Coronary artery (tissue), 2 donors: ENCODE measurements at regions not wholly inside any gene's neighbourhood (a gene's known extent, or its start where the extent isn't known, plus 50 kb on each side); places are given as distances from the start of the nearest gene placed in this dataset.

ENCODE experiments used
- DNase-seq: peaks from one replicate; pipeline ENCODE4 v3.0.0-alpha.2; 2017; ENCODE audit warnings: low spot score
- H3K27ac ChIP-seq, 2 donors: fragments of 200-600 bp; sonication (generic); one replicate each; pipeline ENCODE4 v1.5.1; 2016 to 2019
- H3K4me3 ChIP-seq: fragments of 200-600 bp; sonication (generic); 2 replicates; pipeline ENCODE4 v1.5.1; 2016; ENCODE audit warnings: mild to moderate bottlenecking, moderate library complexity
- CTCF ChIP-seq: fragments of 200-600 bp; sonication (generic); IDR thresholded peaks from one replicate; pipeline ENCODE4 v1.5.1; 2019; ENCODE audit warnings: antibody characterized with exemption

GRCh38 chrX:51834076-51834475 lies 59.3 kb upstream of the MAGED1 start:
- no peak overlapping the region for H3K27ac ChIP-seq
- no peak for DNase-seq
- no peak for TF ChIP-seq CTCF
- no peak overlapping the region for H3K4me3 ChIP-seq

DNA sequence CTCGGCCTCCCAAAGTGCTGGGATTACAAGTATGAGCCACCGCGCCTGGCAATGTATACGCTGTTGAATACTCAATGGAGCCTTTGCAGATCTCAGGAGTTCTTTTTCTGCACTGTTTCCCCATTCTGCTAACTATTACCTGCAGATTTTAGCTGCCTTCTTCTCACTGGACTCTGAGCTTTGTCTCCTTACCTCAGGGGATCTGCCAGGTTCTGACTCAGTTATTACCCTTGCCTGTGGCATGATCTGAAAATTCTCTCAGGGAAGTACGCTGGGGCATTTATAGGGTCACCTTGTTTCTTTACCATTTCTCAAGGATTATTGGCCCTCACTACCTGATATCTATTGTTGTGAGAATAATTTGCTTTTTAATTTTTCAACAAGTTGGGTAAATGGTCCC lies 56.6 kb upstream of the MAGED1 start:
- no peak overlapping the region for H3K27ac ChIP-seq
- no peak for TF ChIP-seq CTCF
- no peak overlapping the region for H3K4me3 ChIP-seq
- DNase-seq, result no peak

DNA sequence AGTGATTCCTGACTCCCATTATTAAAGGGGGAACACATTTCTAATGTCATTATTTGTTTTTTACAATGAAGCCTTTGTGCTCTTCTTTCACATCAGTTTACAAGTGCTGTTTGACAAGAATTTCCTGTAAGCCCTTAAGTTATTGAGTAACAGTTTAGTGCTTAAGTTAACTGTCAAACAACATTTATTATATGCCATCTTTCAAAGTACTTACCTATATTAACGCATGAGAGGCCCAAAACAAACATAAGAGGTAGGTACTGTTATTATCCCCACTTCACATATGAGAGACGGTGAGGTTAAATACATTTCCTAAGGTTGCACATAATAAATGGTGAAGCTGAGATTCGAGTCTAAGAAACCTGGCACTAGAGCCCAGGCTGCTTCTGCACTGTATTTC lies 56.0 kb upstream of the MAGED1 start:
- no peak for TF ChIP-seq CTCF
- Histone ChIP-seq H3K27ac (no peak overlapping the region), H3K4me3 (no peak overlapping the region)
- DNase-seq, result no peak

DNA sequence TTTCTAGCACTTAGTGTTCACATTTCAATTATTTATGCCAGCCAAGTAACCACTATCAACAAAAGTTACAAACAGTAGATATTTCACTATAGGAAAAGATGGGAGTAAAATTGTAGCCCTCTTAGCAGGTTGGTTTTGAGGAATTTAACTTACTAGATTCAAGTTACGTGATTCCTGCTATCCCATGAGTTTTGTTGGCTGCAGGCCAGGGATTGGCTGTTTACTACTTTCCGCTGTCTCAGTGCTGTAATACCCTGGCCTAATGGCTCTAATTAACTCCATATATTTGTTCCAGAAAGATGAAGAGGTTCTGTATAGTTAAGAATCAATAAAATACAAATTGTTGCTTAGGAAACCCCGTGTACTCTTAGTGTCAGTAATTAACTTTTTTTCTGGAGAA lies 55.5 kb upstream of the MAGED1 start:
- Histone ChIP-seq H3K4me3 (no peak overlapping the region), H3K27ac (no peak overlapping the region)
- DNase-seq, result no peak
- TF ChIP-seq CTCF, result no peak
